ENCODE measurements at regions not wholly inside any gene's neighbourhood (a gene's known extent, or its start where the extent isn't known, plus 50 kb on each side); places are given as distances from the start of the nearest gene placed in this dataset.

- H3K4me1 ChIP-seq (ENCODE audit: control insufficient read depth in 1 of 2, insufficient read depth in 2 of 2, low read depth in 1 of 2, low read length in 1 of 2), result peaks cover 0 to under 1% of the 10 kb centered on the region in 2 experiments; a peak in 1 of 4 replicates
- no peaks in the 10 kb centered on the region for H4K20me1 ChIP-seq (ENCODE audit: insufficient read depth)
- POLR2A ChIA-PET, result no interaction called here
- H2AFZ ChIP-seq (ENCODE audit: low read depth), result no peak overlapping the region
- CTCF ChIA-PET, result no interaction called here
- WGBS (ENCODE audit: low lambda C conversion rate), result 71% methylated on average over 4 of the region's 4 CpGs
- no peaks in the 10 kb centered on the region for H3K36me3 ChIP-seq (replicated peaks in 1 of 2; ENCODE audit: control insufficient read depth in 1 of 2, insufficient read depth in 2 of 2, low read length in 1 of 2)
- DNase-seq, result no peak
- H3K9ac ChIP-seq, result no peak overlapping the region
- H3K9me2 ChIP-seq, result peaks cover 2% of the 10 kb centered on the region; the same call in 1 of the 2 replicates
- no peaks in the 10 kb centered on the region for H3K79me2 ChIP-seq (ENCODE audit: insufficient read depth)
- H3K27me3 ChIP-seq (ENCODE audit: insufficient read depth), result no peaks in the 10 kb centered on the region
- no peak overlapping the region for H3K4me2 ChIP-seq
- no peak overlapping the region for H3K4me3 ChIP-seq (ENCODE audit: low read depth in 2 of 2, low read length in 1 of 2)
- no peaks in the 10 kb centered on the region for H3F3A ChIP-seq (replicated peaks; ENCODE audit: insufficient read depth)
- no peak overlapping the region for H3K27ac ChIP-seq (ENCODE audit: low read depth in 2 of 2, low read length in 1 of 2)
- no peaks in the 10 kb centered on the region for H3K9me3 ChIP-seq
- TF ChIP-seq PBX3 (IDR thresholded peaks at IDR 0.05), result no peak
- no peak for TF ChIP-seq MXI1 (IDR thresholded peaks at IDR 0.05; ENCODE audit: low read depth, low read length)
- TF ChIP-seq EP300 (IDR thresholded peaks at IDR 0.05; ENCODE audit: borderline replicate concordance in 1 of 2, low read depth in 1 of 2, low read length in 1 of 2), result no peak
- TF ChIP-seq FOXM1 (IDR thresholded peaks at IDR 0.05; ENCODE audit: low read depth), result no peak
- TF ChIP-seq NFIC (IDR thresholded peaks at IDR 0.05; ENCODE audit: borderline replicate concordance), result no peak
- TF ChIP-seq FOXJ3 (CRISPR knock-in tag; IDR thresholded peaks at IDR 0.05), result no peak
- no peak for TF ChIP-seq ZBTB33 (IDR thresholded peaks at IDR 0.05; ENCODE audit: borderline replicate concordance, low read depth)
- TF ChIP-seq EZH2phosphoT487 (IDR thresholded peaks at IDR 0.05; ENCODE audit: borderline replicate concordance, low read depth), result no peak
- TF ChIP-seq POLR2AphosphoS5 (IDR thresholded peaks at IDR 0.05; ENCODE audit: low read depth, low read length), result no peak
- TF ChIP-seq CHD2 (IDR thresholded peaks at IDR 0.05; ENCODE audit: low read length, partially characterized antibody), result no peak
- no peak for TF ChIP-seq GATA2 (CRISPR knock-in tag; IDR thresholded peaks at IDR 0.05)
- TF ChIP-seq IRF3 (IDR thresholded peaks at IDR 0.05; ENCODE audit: low read depth, low read length), result no peak
- no peak for TF ChIP-seq TCF12 (IDR thresholded peaks at IDR 0.05)
- TF ChIP-seq MEF2A (IDR thresholded peaks at IDR 0.05; ENCODE audit: borderline replicate concordance, low read depth), result no peak
- no peak for TF ChIP-seq FOSL2 (IDR thresholded peaks at IDR 0.05; ENCODE audit: borderline replicate concordance, low read depth)
Measured at GRCh38 chr3:116809208-116809607, 99.6 kb downstream of the TUSC7 start.
